ENCODE measurements at regions not wholly inside any gene's neighbourhood (a gene's known extent, or its start where the extent isn't known, plus 50 kb on each side); places are given as distances from the start of the nearest gene placed in this dataset.

DNA sequence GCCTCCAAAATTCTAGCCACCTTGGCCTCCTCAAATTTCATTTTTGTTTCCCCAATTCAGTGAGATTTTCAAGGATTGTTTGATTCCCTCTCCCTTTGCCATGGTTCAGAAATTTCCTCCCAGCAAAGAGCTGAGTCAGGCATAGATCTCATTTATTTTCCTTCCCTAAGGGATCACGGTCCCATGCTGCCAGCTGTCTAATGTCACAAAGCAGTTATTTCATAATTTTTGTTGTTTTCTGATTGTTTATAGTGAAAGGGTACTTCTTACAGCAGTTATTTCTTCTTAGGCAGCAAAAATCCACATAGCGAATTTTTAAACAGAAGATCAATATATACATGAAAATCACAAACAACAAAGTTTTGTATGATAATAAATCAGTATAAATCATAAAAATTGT lies 470.5 kb upstream of the MAGEB18 start:
- H3K9ac ChIP-seq (ENCODE audit: low read length): no peak overlapping the region
- H3K4me3 ChIP-seq (ENCODE audit: low read length): no peak overlapping the region
- no peaks in the 10 kb centered on the region for H3F3A ChIP-seq (ENCODE audit: insufficient read depth, low read length, poor library complexity, severe bottlenecking)
- no peak overlapping the region for H2AFZ ChIP-seq (ENCODE audit: low read depth, low read length)
- no peaks in the 10 kb centered on the region for H3K9me3 ChIP-seq (ENCODE audit: low read length)
- no peak overlapping the region for H3K4me2 ChIP-seq (ENCODE audit: low read length)
- TF ChIP-seq, protein P1, sequence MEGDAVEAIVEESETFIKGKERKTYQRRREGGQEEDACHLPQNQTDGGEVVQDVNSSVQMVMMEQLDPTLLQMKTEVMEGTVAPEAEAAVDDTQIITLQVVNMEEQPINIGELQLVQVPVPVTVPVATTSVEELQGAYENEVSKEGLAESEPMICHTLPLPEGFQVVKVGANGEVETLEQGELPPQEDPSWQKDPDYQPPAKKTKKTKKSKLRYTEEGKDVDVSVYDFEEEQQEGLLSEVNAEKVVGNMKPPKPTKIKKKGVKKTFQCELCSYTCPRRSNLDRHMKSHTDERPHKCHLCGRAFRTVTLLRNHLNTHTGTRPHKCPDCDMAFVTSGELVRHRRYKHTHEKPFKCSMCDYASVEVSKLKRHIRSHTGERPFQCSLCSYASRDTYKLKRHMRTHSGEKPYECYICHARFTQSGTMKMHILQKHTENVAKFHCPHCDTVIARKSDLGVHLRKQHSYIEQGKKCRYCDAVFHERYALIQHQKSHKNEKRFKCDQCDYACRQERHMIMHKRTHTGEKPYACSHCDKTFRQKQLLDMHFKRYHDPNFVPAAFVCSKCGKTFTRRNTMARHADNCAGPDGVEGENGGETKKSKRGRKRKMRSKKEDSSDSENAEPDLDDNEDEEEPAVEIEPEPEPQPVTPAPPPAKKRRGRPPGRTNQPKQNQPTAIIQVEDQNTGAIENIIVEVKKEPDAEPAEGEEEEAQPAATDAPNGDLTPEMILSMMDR (IDR thresholded peaks at IDR 0.05; ENCODE audit: poor library complexity, severe bottlenecking): no peak
- no peak for TF ChIP-seq EP300 (conservative IDR thresholded peaks at IDR 0.05; ENCODE audit: poor library complexity, severe bottlenecking)
- TF ChIP-seq SMC3 (conservative IDR thresholded peaks at IDR 0.05; ENCODE audit: poor library complexity): no peak
- no peak for TF ChIP-seq TAF1 (IDR thresholded peaks at IDR 0.05; ENCODE audit: low read depth)
- TF ChIP-seq, protein P2, sequence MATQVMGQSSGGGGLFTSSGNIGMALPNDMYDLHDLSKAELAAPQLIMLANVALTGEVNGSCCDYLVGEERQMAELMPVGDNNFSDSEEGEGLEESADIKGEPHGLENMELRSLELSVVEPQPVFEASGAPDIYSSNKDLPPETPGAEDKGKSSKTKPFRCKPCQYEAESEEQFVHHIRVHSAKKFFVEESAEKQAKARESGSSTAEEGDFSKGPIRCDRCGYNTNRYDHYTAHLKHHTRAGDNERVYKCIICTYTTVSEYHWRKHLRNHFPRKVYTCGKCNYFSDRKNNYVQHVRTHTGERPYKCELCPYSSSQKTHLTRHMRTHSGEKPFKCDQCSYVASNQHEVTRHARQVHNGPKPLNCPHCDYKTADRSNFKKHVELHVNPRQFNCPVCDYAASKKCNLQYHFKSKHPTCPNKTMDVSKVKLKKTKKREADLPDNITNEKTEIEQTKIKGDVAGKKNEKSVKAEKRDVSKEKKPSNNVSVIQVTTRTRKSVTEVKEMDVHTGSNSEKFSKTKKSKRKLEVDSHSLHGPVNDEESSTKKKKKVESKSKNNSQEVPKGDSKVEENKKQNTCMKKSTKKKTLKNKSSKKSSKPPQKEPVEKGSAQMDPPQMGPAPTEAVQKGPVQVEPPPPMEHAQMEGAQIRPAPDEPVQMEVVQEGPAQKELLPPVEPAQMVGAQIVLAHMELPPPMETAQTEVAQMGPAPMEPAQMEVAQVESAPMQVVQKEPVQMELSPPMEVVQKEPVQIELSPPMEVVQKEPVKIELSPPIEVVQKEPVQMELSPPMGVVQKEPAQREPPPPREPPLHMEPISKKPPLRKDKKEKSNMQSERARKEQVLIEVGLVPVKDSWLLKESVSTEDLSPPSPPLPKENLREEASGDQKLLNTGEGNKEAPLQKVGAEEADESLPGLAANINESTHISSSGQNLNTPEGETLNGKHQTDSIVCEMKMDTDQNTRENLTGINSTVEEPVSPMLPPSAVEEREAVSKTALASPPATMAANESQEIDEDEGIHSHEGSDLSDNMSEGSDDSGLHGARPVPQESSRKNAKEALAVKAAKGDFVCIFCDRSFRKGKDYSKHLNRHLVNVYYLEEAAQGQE (IDR thresholded peaks at IDR 0.05; ENCODE audit: borderline replicate concordance): no peak
- TF ChIP-seq POLR2AphosphoS5 (IDR thresholded peaks at IDR 0.05): no peak
- no peak for TF ChIP-seq EZH2 (IDR thresholded peaks at IDR 0.05; ENCODE audit: borderline replicate concordance, insufficient read depth, low read length, poor library complexity, severe bottlenecking)
- no peak for TF ChIP-seq RAD21 (conservative IDR thresholded peaks at IDR 0.05)
- no peak for TF ChIP-seq MXI1 (conservative IDR thresholded peaks at IDR 0.05; ENCODE audit: poor library complexity, severe bottlenecking)
- no peak overlapping the region for H3K27ac ChIP-seq (ENCODE audit: low read length)
- H3K27me3 ChIP-seq (ENCODE audit: insufficient read depth, low read depth, low read length): no peaks in the 10 kb centered on the region
- no peaks in the 10 kb centered on the region for H3K36me3 ChIP-seq (ENCODE audit: insufficient read depth, low read length)
- no peaks in the 10 kb centered on the region for H3K79me2 ChIP-seq (replicated peaks; ENCODE audit: insufficient read depth, low read length)
- H3K9me2 ChIP-seq (ENCODE audit: insufficient read depth, low read length): no peaks in the 10 kb centered on the region
- H4K20me1 ChIP-seq (ENCODE audit: insufficient read depth): no peaks in the 10 kb centered on the region

GRCh38 chrX:25674776-25675175 lies 463.4 kb upstream of the MAGEB18 start:
- H3K27ac ChIP-seq (ENCODE audit: low read length): no peak overlapping the region

More at GRCh38 chrX:25674776-25675175, 463.4 kb upstream of the MAGEB18 start:
- Histone ChIP-seq H3K4me3 (ENCODE audit: low read length) (no peak overlapping the region), H2AFZ (ENCODE audit: low read depth, low read length) (no peak overlapping the region), H3K9ac (ENCODE audit: low read length) (no peak overlapping the region), H3K79me2 (replicated peaks; ENCODE audit: insufficient read depth, low read length) (no peaks in the 10 kb centered on the region), H3K27me3 (ENCODE audit: insufficient read depth, low read depth, low read length) (no peaks in the 10 kb centered on the region), H3K4me2 (ENCODE audit: low read length) (no peak overlapping the region), H3K9me3 (ENCODE audit: low read length) (no peaks in the 10 kb centered on the region), H3K9me2 (ENCODE audit: insufficient read depth, low read length) (no peaks in the 10 kb centered on the region), H3F3A (ENCODE audit: insufficient read depth, low read length, poor library complexity, severe bottlenecking) (no peaks in the 10 kb centered on the region), H4K20me1 (ENCODE audit: insufficient read depth) (no peaks in the 10 kb centered on the region), H3K36me3 (ENCODE audit: insufficient read depth, low read length) (no peaks in the 10 kb centered on the region)
- TF ChIP-seq SMC3 (conservative IDR thresholded peaks at IDR 0.05; ENCODE audit: poor library complexity): no peak
- no peak for TF ChIP-seq MXI1 (conservative IDR thresholded peaks at IDR 0.05; ENCODE audit: poor library complexity, severe bottlenecking)
- TF ChIP-seq TAF1 (IDR thresholded peaks at IDR 0.05; ENCODE audit: low read depth): no peak
- no peak for TF ChIP-seq EP300 (conservative IDR thresholded peaks at IDR 0.05; ENCODE audit: poor library complexity, severe bottlenecking)
- no peak for TF ChIP-seq EZH2 (IDR thresholded peaks at IDR 0.05; ENCODE audit: borderline replicate concordance, insufficient read depth, low read length, poor library complexity, severe bottlenecking)
- no peak for TF ChIP-seq POLR2AphosphoS5 (IDR thresholded peaks at IDR 0.05)
- TF ChIP-seq, protein P2 (IDR thresholded peaks at IDR 0.05; ENCODE audit: borderline replicate concordance): no peak
- TF ChIP-seq, protein P1 (IDR thresholded peaks at IDR 0.05; ENCODE audit: poor library complexity, severe bottlenecking): no peak
- TF ChIP-seq RAD21 (conservative IDR thresholded peaks at IDR 0.05): no peak

All from neural cell (in vitro differentiated cells).